ENCODE measurements at regions not wholly inside any gene's neighbourhood (a gene's known extent, or its start where the extent isn't known, plus 50 kb on each side); places are given as distances from the start of the nearest gene placed in this dataset.

- TF ChIP-seq CTCF (IDR thresholded peaks at IDR 0.05; ENCODE audit: insufficient read depth, low read length, poor library complexity, severe bottlenecking) = no peak
- no peak for TF ChIP-seq EZH2phosphoT487 (conservative IDR thresholded peaks at IDR 0.05; ENCODE audit: low read length)
Observed at GRCh38 chr20:53889411-53890148, 180.8 kb downstream of the BCAS1 start.

Data from SU-DHL-6 (cell line).